Bone marrow (tissue), 2 donors: ENCODE measurements at regions not wholly inside any gene's neighbourhood (a gene's known extent, or its start where the extent isn't known, plus 50 kb on each side); places are given as distances from the start of the nearest gene placed in this dataset.

Source experiments
- DNase-seq, 2 donors: peaks; one replicate each; lab custom pipeline; 2025; lab: John Stamatoyannopoulos, UW

GRCh38 chr10:3523309-3524050 is 261.5 kb downstream of the KLF6 start:
- no peak for DNase-seq

- DNase-seq = no peak
Measured at GRCh38 chr10:3516923-3517255, 268.1 kb downstream of the KLF6 start.

- no peak for DNase-seq
Measured at GRCh38 chr10:3516234-3516922, 268.6 kb downstream of the KLF6 start.

GRCh38 chr10:3514691-3515090 is 270.3 kb downstream of the KLF6 start:
- DNase-seq = no peak

GRCh38 chr10:3512263-3512662 is 272.7 kb downstream of the KLF6 start:
- no peak for DNase-seq

GRCh38 chr10:3511483-3511882 is 273.5 kb downstream of the KLF6 start:
- DNase-seq = no peak

GRCh38 chr10:3510741-3511140 is 274.3 kb downstream of the KLF6 start:
- no peak for DNase-seq

GRCh38 chr10:3509355-3509754 is 275.7 kb downstream of the KLF6 start:
- no peak for DNase-seq

GRCh38 chr10:3503299-3503698 is 281.7 kb downstream of the KLF6 start:
- no peak for DNase-seq

- no peak for DNase-seq
Measured at GRCh38 chr10:3502673-3503072, 282.3 kb downstream of the KLF6 start.

- no peak for DNase-seq
Measured at GRCh38 chr10:3500408-3500856, 284.6 kb downstream of the KLF6 start.

GRCh38 chr10:3499120-3499519 is 285.9 kb downstream of the KLF6 start:
- no peak for DNase-seq

- DNase-seq = no peak
Measured at GRCh38 chr10:3497581-3497980, 287.4 kb downstream of the KLF6 start.

GRCh38 chr10:3496138-3496537 is 288.9 kb downstream of the KLF6 start:
- DNase-seq = no peak

- no peak for DNase-seq
Measured at GRCh38 chr10:3495281-3495680, 289.7 kb downstream of the KLF6 start.

GRCh38 chr10:3494838-3495230 is 290.2 kb downstream of the KLF6 start:
- DNase-seq = no peak

- DNase-seq = no peak
Measured at GRCh38 chr10:3494131-3494837, 290.7 kb downstream of the KLF6 start.

- no peak for DNase-seq
Measured at GRCh38 chr10:3493621-3494020, 291.4 kb downstream of the KLF6 start.

GRCh38 chr10:3491571-3491970 is 293.4 kb downstream of the KLF6 start:
- DNase-seq = no peak

- no peak for DNase-seq
Measured at GRCh38 chr10:3487228-3487627, 297.8 kb downstream of the KLF6 start.

- no peak for DNase-seq
Measured at GRCh38 chr10:3486346-3487065, 298.5 kb downstream of the KLF6 start.

GRCh38 chr10:3485057-3485686 is 299.8 kb downstream of the KLF6 start:
- DNase-seq = peak in 1 of 2 donors; percentile 90
